ENCODE measurements at regions not wholly inside any gene's neighbourhood (a gene's known extent, or its start where the extent isn't known, plus 50 kb on each side); places are given as distances from the start of the nearest gene placed in this dataset.
A peak's percentile ranks its signal among the peaks of the same experiment; 100 is the strongest.

DNA sequence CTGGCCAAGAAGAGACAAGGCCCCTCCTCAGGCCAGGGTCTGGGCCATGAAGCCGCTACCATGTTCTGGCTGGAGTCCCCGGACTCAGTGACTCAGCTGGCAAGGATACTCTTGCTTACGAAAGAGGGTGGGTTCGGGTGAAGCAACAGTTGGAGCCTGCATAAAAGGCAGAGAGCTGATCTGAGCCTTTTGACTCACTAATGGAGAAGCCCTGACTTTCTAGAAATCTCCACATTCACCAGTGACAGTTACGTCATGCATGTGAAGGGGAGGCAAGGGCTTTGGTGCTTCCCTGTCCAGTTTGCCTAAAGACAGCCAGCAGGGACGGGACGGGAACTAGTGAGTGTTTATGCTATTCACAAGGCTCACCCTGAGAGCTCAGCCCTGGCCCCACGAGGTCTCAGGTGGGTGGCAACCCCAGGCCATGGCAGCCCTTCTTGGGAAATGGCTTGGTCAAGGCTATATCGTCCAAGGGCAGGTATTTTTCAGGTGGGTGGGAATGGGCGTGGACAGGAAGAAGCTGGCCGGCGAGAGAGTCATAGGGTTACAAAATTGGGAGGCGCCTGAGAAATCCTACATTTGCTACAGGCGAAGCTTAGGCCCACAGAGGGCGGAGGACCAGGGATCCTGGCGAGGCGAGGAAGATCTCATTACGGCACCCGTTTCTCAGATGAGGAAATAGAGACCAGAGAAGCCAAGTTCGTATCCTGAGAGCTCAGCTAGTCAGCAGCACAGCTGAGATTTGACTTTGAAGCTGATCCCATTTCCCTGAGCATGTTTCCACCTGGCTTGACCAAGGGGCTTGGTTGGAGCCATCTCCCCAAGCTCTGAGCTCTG, 314.6 kb downstream of the BCL11B start:
- DNase-seq: no peak

DNA sequence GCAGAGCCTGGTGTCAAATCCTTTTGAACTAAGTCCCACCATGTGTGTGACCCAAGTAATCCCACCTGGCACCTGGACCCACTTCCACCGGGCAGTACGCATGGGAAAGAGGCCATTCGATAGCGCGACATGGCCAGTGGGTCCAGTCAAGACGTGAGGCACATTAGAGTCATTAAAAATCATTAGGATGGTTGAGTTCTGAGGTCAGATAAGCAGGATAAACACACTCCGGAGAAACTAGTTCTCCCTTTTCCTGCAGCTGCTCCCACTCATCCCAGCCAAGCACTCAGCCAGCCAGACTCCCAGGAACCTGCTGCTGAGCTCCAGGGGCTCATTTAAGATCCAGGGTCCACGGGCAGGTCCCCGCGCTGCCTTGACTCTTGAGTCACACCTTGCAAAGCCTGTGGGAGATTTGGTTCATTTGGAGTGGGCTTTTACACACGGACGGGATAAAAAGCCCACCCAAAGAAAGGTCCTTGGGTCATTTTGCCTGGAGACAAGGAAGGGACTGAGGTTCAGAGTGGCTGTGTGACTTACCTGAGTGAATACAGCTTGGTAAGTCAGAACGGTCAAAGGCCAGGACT, 313.9 kb downstream of the BCL11B start:
- DNase-seq: no peak

DNA sequence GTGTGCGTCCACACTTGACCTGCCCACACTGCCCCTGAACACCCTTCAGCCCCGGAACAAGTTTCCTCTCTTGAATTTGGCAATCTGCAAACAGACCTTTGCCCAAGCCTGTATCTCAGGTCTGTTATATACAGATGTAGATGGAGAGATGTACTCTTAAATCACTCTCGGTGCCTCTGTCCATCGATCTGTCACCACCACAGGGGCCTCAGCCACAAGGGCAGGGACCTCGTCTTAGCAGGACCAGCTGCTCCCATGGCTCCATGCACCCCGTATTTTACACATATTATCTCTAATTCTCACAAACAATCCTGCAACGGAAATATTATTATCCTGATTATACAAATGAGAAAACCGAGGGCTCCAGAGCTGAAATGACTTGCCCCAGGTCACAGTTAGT, 313.4 kb downstream of the BCL11B start:
- DNase-seq: no peak

DNA sequence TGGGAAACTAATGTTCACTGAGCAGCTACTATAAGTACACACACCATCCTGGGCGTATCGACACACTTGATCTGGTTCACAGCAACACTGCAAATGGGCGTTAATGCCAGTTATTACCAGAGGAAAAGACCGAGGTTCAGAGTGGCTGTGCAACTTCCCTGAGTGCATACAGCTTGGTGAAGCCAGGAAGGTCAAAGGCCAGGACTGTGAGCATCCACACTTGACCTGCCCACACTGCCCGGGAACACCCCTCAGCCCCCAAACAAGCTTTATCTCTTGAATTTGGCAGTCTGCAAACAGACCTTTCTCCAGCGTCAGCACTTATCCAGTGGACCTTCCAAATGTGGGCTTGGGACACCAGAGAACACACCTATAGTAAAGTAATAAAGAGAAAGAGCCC, 312.6 kb downstream of the BCL11B start:
- no peak for DNase-seq

DNA sequence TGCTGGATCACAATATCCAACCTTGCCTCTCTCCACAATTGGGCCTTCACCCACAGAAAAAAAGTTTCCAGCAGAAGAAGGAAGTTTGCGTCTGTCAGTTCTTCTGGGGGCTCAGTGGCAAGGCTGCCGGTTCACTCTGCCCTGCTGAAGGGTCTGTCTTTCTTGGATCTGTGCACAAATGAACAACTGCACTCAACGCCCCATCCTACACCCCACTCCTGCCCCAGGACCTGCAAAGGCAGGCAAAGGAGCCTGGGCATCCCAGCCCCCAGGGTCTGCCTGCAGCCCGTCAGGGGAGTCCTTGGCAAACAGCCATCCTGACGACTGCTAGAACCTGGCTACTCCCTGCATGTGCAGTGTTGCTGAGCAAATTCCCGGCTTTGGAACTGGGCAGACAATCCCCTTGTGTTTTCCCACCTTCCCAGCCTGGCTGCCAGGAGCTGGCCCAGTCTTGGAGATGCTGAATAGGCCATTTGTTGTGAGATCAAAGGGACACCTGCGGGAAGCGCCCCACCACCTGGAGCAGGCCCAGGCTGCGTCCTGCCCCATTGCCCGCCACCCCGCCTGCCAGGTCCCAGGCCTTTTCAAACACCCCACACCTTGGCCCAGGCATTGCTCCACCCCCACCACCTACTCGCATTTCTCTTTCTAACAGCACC, 311.9 kb downstream of the BCL11B start:
- DNase-seq: no peak

DNA sequence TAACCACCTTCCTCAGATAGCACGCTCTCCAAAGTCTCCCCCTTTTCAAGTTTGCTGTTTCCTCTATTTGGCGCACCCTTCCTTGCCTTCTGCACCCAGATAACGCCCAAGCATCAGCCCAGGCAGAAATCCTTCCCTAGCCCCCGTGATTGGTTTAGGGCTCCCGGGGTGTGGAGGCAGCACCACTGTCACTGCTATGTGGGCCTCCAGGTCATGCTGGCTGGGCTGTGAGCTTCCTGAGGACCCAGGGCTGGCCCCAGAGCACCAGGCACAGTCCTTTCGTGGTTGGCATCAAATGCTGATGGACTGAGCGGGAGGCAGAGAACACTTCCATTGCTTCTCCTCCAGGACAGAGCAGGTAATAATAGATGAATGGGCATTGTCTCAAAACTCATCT, 311.4 kb downstream of the BCL11B start:
- DNase-seq: no peak

DNA sequence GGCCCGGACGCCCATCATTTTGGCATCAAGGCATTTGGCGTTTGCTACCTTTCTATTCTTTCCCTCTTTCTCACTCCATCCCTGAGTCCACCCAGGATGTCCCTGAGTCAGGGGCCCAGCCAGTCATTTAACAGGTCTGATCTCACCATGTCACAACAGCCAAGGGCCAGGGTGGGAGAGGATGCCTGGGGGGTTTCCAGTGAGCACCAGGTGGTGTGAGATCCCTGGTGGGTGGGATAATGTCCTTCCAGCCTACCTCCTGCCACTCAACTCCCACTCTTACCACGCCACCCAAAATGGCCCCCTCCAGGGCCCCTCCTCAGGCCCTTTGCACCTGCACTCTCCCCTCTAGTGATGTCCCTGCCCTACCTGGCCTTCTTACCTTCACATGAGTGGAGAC, 310.8 kb downstream of the BCL11B start:
- no peak for DNase-seq

DNA sequence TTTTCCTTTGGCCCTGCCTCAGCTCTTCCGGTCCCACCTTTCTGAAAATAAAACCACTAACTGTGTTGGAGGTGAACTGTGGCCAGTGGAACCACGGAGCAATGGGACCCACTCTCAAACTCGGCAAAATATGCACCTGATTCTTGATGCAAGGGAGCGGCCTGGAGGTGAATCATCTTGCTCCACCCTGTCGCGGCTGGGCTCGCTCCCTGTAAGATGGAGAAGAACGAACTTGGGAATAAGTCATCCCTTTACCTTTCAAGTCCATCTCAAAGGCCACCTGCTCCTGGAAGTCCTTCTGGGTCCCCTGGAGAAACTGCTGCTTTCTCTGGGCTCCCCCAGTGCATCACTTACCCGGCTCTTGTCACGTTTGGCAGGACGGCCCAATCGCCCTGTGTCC, 309.9 kb downstream of the BCL11B start:
- no peak for DNase-seq

DNA sequence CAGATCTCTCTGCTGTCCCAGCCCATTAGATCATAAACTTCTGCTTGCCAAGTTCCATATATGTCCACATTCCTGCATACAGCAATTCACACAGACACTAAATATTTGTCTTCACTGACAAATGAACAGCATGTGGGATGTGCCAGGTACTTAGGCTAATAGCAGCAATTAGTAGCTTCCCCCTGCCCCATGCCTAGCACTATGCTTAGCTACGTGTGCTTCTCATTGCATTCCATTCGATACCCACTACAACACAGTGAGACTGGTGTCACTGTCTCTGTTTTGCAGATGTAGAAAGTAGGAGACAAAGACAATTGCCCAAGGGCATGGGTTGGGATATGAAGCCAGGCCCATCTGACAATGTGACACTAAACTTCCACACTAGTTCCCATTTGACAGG, 308.4 kb downstream of the BCL11B start:
- DNase-seq: peak; percentile 30

DNA sequence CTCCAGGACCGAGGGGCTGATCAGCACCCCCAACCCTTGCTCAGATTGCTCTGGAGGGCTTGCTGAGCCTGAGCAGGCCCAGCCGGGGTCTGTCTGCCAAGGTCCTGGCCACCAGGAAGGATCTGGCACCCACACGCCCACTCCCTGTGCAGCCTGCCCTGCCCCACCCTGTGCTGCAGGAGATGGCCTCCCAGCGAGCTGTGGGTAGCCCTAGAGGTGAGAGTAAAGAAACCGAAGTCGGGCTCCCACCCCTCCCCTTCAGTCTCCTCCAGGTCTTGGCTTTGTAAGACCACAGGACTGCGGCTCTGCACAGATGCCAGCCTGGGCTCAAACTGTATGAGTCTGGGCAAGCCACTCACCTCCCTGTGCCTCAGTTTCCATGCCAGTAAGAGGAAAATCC, 307.8 kb downstream of the BCL11B start:
- no peak for DNase-seq

DNA sequence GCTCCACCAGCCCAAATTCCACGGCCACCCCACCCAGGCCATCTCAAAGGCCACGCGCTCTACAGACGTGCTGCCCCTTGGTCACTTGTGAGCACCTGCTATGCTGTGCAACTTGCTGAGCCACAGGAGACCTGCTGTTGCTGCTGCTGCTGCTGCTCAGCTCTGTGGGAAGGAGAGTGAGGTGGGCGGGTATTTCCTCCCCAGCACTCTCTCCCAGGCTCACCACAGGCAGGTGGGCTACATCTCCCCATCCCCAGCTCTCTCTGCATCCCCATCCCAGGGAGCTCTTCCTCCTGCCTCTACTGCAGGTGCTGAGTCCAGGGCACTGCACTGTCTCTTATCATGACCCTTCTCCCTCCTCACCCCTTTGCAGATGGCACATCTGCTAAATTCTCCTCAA, 306.9 kb downstream of the BCL11B start:
- no peak for DNase-seq

DNA sequence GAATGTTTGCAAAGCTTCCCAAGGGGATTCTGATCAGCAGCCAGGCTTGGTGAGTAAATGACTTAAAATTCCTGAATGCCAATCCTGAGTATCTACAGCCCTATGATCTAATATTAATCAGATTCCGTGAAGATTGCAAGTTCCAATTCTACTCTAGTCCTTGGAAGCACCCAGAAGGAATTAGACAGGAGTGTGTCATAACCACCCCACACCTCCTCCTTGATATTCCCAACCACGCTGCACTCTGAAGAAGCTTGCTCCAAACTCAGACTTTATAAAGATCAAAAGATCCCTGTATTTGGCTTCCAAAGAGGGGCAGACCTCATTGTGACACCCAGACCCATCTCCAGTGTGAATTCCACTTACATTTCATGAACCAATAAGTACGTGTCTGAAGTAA, 306.0 kb downstream of the BCL11B start:
- DNase-seq: no peak

DNA sequence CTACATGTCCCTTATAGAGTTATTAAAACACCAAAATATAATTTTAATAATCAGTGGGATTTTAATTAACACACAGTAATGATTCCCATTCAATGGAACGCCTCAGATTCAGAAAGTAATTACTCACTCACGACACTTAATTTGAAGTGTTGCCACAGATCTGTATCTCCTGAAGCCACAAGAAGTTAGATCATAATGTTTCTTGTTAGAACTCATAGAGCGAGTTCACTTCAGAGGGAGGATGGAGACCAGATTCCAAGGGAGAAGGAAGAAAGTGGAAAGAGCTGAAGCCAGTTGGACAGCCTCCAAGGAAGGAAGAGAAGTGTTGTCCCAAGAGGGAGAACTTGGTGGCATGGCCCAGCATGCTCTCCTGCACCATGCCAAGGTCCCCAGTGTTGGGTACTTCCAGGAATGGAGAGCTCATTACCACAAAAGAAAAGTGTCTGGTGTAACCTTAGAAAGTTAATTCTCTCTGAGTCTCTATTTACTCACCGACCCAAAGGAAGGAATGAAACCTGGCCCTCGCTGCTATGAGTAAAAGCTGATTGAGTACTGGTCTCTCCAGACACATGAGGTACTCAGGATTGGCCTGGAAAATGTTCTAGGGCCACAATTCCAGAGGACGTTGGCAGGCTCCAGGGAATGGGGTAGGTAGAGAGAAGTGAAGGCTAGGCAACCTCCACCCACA, 305.4 kb downstream of the BCL11B start:
- no peak for DNase-seq

DNA sequence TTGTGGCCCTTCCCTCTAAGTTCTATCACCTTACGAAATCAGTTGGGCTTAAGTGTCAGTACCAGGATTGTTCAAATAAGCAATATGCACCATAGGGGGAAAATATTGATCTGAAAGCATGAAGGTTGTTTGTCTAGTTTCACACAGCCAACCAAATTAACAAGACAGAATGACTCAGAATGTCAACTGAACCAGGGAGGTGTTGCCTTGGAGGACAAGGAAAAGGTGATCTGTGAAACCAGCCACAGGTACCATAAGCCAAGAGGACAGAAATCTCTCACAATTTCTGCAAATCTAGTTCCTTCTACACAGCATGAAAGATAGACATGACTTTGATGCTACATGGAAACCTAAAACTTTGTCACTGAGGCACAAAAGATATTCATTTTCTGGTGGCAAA, 297.9 kb downstream of the BCL11B start:
- DNase-seq: no peak

DNA sequence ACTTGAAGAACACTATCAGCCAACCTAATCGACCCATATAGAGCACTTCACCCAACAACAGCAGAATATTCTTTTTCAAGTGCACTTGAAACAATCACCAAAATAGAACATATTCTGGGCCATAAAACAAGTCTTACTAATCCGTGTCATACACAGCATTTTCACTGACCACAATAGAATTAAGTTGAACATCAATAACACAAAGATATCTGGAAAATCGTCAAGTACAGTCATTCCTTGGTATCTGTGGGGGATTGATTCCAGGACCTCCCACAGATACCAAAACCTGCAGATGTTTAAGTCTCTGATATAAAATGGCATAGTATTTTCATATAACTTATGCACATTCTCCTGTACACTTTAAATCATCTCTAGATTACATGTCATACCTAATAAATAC, 295.7 kb downstream of the BCL11B start:
- no peak for DNase-seq

DNA sequence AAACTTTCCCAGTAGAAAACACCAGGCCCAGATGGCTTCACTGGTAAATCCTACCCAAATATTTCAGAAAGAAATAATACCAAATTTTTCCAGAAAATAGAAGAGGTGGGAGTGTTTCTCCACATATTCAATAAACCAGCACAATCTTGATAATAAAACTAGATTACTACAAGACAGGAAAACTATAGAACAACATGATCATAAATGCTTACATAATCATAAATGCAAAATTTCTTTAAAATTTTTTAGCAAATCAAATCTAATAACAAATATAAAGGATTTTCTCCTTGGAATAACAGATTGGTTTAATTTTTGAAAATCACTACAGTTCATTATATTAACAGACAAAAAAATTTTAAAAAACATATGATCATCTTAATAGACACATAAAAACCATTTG, 294.5 kb downstream of the BCL11B start:
- no peak for DNase-seq

DNA sequence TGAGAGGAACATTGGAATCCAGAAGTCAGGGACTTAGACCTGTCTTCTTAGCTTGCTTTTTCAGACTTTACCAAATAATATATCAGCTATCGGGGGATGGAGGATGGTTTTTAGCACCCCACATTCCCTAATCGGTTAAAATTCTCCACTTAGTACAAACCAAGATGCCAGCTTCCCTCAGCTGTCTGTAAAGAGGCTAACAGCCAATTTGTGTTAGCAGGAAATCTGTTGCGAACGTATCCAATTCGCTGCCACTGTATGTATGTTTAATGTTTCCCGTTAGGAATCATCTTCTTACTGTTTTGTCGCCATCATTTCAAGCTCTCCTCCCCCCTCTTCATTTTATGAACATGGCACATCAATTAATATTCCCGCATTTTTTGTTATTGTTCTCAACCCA, 289.0 kb downstream of the BCL11B start:
- no peak for DNase-seq

DNA sequence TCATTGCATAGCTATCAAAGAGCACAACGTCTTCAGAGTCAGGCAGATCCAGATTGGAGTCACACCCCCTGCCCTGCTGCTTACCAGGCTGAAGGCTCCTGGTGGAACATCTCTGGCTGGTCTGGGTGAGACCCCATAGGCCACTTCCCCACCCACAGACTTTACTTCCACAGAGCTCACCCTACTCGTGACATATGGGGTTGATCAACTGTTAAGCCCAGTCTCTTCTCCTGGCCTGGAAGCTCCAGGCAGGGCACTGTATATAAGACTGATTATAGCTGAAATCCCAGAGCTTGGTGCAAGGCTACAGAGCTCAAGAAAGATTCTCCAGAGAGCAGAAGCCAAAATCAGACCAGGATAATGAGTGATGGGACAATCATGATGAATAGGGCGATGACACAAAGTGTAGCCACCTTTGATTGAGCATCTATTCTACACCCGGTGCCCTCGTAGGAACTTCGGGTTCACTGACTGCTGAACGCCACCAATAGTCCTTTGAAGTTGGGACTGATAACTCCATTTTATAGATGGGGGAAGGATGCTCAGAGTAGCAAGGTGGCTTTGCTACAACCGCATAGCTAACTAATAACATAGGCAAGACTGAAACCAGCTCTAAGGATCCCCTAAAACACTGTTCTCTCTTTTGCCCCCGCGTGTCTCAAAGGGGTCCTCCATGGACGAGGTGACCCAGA, 287.8 kb downstream of the BCL11B start:
- DNase-seq: no peak

DNA sequence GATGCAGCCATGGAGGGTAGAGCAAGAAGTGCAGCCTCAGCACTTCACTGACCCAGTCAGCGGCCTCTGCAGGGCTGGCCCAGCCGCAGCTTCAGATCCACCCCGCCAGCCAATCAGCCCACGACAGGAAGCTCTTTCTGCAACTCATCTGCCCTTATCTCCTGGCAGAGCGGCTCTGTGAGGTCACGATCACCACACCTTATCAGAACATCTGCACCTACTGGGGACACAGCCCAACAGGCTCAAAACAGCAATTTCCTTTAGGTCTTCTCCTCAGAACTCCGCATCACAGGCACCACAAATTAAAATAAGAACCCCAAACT, 287.3 kb downstream of the BCL11B start:
- DNase-seq: no peak

DNA sequence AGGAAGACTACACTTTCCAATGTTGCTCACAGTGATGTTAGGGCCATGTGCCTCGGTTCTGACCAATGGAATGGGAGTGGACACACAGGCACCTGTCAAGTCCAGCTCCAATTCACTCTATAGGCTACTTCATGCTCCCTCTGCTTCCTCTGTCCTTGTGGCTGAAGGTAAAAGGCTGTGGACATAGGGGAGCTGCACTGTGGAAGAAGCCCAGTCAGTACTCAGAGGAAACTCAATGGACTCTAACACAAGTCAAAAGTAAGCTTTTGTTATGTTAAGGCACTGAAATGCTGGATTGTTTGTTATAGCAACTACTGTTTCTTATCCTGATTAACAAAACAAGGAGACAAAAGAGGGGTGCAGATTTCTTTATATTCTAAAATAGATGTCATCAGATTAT, 278.2 kb downstream of the BCL11B start:
- DNase-seq: no peak

DNA sequence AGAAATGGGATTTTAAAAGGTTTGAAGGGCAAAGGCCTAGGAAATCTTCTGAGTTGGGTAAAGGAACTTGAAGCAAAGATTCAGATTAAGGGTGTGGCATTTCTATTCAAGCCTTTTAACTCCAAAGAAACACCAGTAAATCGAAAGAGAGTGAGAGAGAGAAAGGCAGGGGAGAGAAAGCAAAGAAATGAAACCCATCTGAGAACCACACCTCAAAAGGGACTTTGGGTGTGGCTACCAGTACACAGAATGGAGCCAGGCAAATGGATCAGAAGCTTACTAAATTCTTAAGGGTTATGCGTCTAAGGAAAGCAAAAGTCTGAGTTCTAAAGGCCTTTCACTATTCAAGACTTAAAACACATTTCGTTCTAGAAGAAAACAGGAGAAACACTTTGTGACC, 277.4 kb downstream of the BCL11B start:
- no peak for DNase-seq

DNA sequence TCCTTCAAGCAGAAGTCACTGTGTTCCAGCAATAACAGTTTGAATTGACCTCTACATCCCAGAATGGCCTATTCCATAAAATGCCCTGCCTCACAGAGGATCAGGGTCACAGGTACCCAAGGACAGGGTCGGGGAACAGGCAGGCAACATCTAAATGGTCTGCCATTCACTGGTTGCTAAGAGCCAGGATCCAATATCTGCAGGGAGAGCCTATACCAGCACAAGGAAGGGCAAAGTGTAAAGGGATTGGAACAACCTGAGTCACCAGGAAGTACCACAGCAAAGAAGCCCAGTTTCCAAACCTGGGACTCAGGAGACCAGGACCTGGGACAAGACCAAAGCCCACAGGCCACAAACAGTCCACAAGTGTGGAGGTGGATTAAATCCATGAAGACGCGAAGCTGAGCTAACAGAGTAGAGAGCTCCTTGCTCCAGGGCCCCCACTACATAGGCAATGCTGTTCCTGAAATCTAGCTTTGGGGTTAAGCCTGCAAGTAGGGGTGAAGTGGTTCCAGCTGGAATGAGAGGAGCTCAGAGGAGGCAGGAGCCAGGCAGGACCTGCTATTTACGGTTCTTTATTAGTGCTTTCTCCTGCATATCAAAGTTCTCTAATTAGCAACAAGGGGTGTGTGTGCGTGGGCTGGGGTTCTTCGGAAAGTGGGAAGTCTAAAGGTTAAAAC, 274.3 kb downstream of the BCL11B start:
- no peak for DNase-seq

DNA sequence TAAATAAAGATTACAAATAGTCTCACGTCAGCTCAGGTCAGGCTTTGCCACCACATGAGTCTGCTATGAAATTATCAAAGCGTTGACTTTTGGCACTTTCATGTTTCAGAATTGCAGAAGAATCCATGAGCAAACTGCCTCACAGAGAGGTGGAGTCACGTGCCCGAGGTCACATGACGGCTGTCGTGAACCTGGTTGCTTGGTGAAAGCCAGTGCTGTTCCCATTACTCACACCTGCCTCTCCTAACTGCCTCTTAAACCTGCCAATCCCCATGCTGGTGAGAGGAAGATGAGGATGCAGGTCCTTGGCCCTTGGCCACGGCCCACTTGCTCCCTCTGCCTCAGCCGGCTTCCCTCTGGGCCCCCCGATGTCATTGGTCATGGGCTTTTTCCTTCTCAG, 272.7 kb downstream of the BCL11B start:
- DNase-seq: no peak
